ENCODE measurements at regions not wholly inside any gene's neighbourhood (a gene's known extent, or its start where the extent isn't known, plus 50 kb on each side); places are given as distances from the start of the nearest gene placed in this dataset.
A peak's percentile ranks its signal among the peaks of the same experiment; 100 is the strongest.

GRCh38 chr14:37894463-37894862, 299.0 kb downstream of the TTC6 start:
- ATAC-seq (no peak), DNase-seq (no peak)
- Histone ChIP-seq H3K4me3 (no peak overlapping the region), H3K9me3 (no peaks in the 10 kb centered on the region), H3K4me1 (ENCODE audit: low read depth) (no peaks in the 10 kb centered on the region), H3K36me3 (ENCODE audit: low read depth) (no peaks in the 10 kb centered on the region)
- intact Hi-C loops (cut with DNase I, micrococcal nuclease) = no loop called here
- no peak for TF ChIP-seq CTCF (IDR thresholded peaks at IDR 0.05)

GRCh38 chr14:37899365-37899764, 303.9 kb downstream of the TTC6 start:
- DNase-seq (no peak), ATAC-seq (no peak)
- no peak for TF ChIP-seq CTCF (IDR thresholded peaks at IDR 0.05)

GRCh38 chr14:37900561-37900960, 305.1 kb downstream of the TTC6 start:
- no peak for TF ChIP-seq CTCF (IDR thresholded peaks at IDR 0.05)
- Histone ChIP-seq H3K9me3 (no peaks in the 10 kb centered on the region), H3K4me1 (ENCODE audit: low read depth) (no peaks in the 10 kb centered on the region), H3K36me3 (ENCODE audit: low read depth) (no peaks in the 10 kb centered on the region), H3K4me3 (no peak overlapping the region)
- intact Hi-C loops (cut with DNase I, micrococcal nuclease) = no loop called here
- DNase-seq (no peak), ATAC-seq (no peak)

More at GRCh38 chr14:37899365-37899764, 303.9 kb downstream of the TTC6 start:
- H3K4me3 ChIP-seq = no peak overlapping the region
- no peaks in the 10 kb centered on the region for H3K4me1 ChIP-seq (ENCODE audit: low read depth)
- no peaks in the 10 kb centered on the region for H3K36me3 ChIP-seq (ENCODE audit: low read depth)
- no peaks in the 10 kb centered on the region for H3K9me3 ChIP-seq
- intact Hi-C loops (cut with DNase I, micrococcal nuclease) = no loop called here

GRCh38 chr14:37901978-37902377, 305.7 kb upstream of the SSTR1 start:
- Histone ChIP-seq H3K9me3 (no peaks in the 10 kb centered on the region), H3K4me3 (no peak overlapping the region), H3K36me3 (ENCODE audit: low read depth) (no peaks in the 10 kb centered on the region), H3K4me1 (ENCODE audit: low read depth) (no peaks in the 10 kb centered on the region)
- intact Hi-C loops (cut with DNase I, micrococcal nuclease) = no loop called here
- ATAC-seq (no peak), DNase-seq (no peak)
- no peak for TF ChIP-seq CTCF (IDR thresholded peaks at IDR 0.05)

GRCh38 chr14:37903343-37904191, 304.1 kb upstream of the SSTR1 start:
- peak in 1 of 3 donors; percentile 20 for DNase-seq
- peak; percentile 39 for ATAC-seq
- intact Hi-C loops (cut with DNase I, micrococcal nuclease) = no loop called here

More at GRCh38 chr14:37903343-37904191, 304.1 kb upstream of the SSTR1 start:
- Histone ChIP-seq H3K4me3 (no peak overlapping the region), H3K4me1 (ENCODE audit: low read depth) (no peaks in the 10 kb centered on the region), H3K36me3 (ENCODE audit: low read depth) (no peaks in the 10 kb centered on the region), H3K9me3 (no peaks in the 10 kb centered on the region)
- TF ChIP-seq CTCF (IDR thresholded peaks at IDR 0.05) = no peak
